ENCODE measurements at regions not wholly inside any gene's neighbourhood (a gene's known extent, or its start where the extent isn't known, plus 50 kb on each side); places are given as distances from the start of the nearest gene placed in this dataset.

DNA sequence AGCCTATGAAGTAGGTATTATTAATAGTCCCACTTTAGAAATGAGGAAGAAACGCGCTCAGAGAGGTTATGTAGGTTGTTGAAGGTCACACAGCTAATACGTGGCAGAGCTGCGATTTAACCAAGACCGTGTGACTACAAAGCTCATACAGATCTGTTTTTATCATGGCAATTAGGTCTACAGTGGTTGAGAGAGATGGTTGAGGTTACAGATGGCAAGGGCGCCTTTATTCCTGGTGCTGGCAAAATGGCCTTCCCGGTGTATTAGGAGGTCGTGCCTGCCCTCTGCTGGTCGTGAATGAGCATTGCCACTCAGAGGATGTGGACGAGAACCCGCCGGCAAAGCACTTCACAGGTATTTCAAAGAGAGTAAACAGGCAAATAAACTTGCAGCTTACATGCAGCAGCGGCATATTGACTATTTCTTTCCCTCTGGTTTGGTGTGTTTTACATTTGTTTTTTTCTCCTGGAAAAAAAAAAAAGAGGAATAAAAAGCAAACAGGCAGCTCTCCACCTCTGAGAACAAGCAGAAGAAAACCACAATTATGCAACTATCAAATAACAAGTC lies 65.3 kb upstream of the EGFLAM start (continued):
- TF ChIP-seq HOXA7 (CRISPR knock-in tag; IDR thresholded peaks at IDR 0.05; ENCODE audit: borderline replicate concordance) (no peak), ZNF335 (tag by site-specific recombination; conservative IDR thresholded peaks at IDR 0.05) (peak; percentile 74), ZEB2 (tag by site-specific recombination; IDR thresholded peaks at IDR 0.05) (no peak), ZNF423 (tag by site-specific recombination; IDR thresholded peaks at IDR 0.05) (no peak), YY1 (tag by site-specific recombination; IDR thresholded peaks at IDR 0.05) (peak; percentile 67), ZNF341 (tag by site-specific recombination; IDR thresholded peaks at IDR 0.05; ENCODE audit: low read depth) (no peak), HOXD13 (CRISPR knock-in tag; IDR thresholded peaks at IDR 0.05; ENCODE audit: borderline replicate concordance) (no peak), ZNF664 (tag by site-specific recombination; IDR thresholded peaks at IDR 0.05) (0 out of 2 replicates have a peak, but pooled peaks have one; percentile 13), ZNF155 (tag by site-specific recombination; IDR thresholded peaks at IDR 0.05) (no peak)
- TF ChIP-seq, protein P1, sequence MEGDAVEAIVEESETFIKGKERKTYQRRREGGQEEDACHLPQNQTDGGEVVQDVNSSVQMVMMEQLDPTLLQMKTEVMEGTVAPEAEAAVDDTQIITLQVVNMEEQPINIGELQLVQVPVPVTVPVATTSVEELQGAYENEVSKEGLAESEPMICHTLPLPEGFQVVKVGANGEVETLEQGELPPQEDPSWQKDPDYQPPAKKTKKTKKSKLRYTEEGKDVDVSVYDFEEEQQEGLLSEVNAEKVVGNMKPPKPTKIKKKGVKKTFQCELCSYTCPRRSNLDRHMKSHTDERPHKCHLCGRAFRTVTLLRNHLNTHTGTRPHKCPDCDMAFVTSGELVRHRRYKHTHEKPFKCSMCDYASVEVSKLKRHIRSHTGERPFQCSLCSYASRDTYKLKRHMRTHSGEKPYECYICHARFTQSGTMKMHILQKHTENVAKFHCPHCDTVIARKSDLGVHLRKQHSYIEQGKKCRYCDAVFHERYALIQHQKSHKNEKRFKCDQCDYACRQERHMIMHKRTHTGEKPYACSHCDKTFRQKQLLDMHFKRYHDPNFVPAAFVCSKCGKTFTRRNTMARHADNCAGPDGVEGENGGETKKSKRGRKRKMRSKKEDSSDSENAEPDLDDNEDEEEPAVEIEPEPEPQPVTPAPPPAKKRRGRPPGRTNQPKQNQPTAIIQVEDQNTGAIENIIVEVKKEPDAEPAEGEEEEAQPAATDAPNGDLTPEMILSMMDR (tag by site-specific recombination; IDR thresholded peaks at IDR 0.05): peak; percentile 87
- TF ChIP-seq, protein P2, sequence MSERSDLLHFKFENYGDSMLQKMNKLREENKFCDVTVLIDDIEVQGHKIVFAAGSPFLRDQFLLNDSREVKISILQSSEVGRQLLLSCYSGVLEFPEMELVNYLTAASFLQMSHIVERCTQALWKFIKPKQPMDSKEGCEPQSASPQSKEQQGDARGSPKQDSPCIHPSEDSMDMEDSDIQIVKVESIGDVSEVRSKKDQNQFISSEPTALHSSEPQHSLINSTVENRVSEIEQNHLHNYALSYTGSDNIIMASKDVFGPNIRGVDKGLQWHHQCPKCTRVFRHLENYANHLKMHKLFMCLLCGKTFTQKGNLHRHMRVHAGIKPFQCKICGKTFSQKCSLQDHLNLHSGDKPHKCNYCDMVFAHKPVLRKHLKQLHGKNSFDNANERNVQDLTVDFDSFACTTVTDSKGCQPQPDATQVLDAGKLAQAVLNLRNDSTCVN (tag by site-specific recombination; optimal IDR thresholded peaks at IDR 0.05): peak; percentile 14
- TF ChIP-seq, protein P3, sequence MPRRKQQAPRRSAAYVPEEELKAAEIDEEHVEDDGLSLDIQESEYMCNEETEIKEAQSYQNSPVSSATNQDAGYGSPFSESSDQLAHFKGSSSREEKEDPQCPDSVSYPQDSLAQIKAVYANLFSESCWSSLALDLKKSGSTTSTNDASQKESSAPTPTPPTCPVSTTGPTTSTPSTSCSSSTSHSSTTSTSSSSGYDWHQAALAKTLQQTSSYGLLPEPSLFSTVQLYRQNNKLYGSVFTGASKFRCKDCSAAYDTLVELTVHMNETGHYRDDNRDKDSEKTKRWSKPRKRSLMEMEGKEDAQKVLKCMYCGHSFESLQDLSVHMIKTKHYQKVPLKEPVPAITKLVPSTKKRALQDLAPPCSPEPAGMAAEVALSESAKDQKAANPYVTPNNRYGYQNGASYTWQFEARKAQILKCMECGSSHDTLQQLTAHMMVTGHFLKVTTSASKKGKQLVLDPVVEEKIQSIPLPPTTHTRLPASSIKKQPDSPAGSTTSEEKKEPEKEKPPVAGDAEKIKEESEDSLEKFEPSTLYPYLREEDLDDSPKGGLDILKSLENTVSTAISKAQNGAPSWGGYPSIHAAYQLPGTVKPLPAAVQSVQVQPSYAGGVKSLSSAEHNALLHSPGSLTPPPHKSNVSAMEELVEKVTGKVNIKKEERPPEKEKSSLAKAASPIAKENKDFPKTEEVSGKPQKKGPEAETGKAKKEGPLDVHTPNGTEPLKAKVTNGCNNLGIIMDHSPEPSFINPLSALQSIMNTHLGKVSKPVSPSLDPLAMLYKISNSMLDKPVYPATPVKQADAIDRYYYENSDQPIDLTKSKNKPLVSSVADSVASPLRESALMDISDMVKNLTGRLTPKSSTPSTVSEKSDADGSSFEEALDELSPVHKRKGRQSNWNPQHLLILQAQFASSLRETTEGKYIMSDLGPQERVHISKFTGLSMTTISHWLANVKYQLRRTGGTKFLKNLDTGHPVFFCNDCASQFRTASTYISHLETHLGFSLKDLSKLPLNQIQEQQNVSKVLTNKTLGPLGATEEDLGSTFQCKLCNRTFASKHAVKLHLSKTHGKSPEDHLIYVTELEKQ (tag by site-specific recombination; IDR thresholded peaks at IDR 0.05; ENCODE audit: borderline replicate concordance): no peak
- TF ChIP-seq, protein P4, sequence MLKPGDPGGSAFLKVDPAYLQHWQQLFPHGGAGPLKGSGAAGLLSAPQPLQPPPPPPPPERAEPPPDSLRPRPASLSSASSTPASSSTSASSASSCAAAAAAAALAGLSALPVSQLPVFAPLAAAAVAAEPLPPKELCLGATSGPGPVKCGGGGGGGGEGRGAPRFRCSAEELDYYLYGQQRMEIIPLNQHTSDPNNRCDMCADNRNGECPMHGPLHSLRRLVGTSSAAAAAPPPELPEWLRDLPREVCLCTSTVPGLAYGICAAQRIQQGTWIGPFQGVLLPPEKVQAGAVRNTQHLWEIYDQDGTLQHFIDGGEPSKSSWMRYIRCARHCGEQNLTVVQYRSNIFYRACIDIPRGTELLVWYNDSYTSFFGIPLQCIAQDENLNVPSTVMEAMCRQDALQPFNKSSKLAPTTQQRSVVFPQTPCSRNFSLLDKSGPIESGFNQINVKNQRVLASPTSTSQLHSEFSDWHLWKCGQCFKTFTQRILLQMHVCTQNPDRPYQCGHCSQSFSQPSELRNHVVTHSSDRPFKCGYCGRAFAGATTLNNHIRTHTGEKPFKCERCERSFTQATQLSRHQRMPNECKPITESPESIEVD (tag by site-specific recombination; IDR thresholded peaks at IDR 0.05): no peak

DNA sequence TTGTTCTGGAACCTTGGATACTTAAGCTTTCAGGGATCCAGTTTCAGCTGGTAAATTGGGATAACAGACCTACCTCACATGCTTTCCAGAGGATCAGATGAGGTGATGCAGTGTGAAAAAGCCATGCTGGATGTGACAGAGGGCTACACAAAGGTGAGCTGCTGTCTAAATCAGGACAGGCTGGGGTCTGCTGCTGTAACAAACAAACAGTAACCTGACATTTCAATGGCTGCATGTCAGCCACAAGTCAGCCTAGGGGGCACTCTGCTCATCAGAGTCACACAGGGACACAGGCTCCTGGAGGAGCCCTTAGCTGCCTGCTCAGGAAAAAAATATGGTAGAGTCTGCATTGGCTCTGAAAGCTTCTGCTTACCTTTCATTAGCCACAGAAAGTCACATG lies 66.7 kb upstream of the EGFLAM start:
- TF ChIP-seq, protein P5, sequence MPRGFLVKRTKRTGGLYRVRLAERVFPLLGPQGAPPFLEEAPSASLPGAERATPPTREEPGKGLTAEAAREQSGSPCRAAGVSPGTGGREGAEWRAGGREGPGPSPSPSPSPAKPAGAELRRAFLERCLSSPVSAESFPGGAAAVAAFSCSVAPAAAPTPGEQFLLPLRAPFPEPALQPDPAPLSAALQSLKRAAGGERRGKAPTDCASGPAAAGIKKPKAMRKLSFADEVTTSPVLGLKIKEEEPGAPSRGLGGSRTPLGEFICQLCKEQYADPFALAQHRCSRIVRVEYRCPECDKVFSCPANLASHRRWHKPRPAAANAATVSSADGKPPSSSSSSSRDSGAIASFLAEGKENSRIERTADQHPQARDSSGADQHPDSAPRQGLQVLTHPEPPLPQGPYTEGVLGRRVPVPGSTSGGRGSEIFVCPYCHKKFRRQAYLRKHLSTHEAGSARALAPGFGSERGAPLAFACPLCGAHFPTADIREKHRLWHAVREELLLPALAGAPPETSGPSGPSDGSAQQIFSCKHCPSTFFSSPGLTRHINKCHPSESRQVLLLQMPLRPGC (tag by site-specific recombination; IDR thresholded peaks at IDR 0.05): no peak
- TF ChIP-seq ZFP69B (tag by site-specific recombination; IDR thresholded peaks at IDR 0.05) (no peak), FEZF1 (tag by site-specific recombination; IDR thresholded peaks at IDR 0.05) (no peak), ZNF670 (tag by site-specific recombination; IDR thresholded peaks at IDR 0.05; ENCODE audit: low read depth) (no peak), REPIN1 (tag by site-specific recombination; IDR thresholded peaks at IDR 0.05; ENCODE audit: low read depth) (no peak), RBAK (tag by site-specific recombination; IDR thresholded peaks at IDR 0.05) (no peak), ZNF175 (tag by site-specific recombination; IDR thresholded peaks at IDR 0.05) (no peak), BCL11B (tag by site-specific recombination; IDR thresholded peaks at IDR 0.05; ENCODE audit: low read depth) (no peak), HOXA7 (CRISPR knock-in tag; IDR thresholded peaks at IDR 0.05; ENCODE audit: borderline replicate concordance) (no peak), ZFP41 (tag by site-specific recombination; IDR thresholded peaks at IDR 0.05; ENCODE audit: borderline replicate concordance) (no peak), PRDM1 (tag by site-specific recombination; IDR thresholded peaks at IDR 0.05) (no peak), ZNF426 (tag by site-specific recombination; IDR thresholded peaks at IDR 0.05) (no peak)
- TF ChIP-seq, protein P6, sequence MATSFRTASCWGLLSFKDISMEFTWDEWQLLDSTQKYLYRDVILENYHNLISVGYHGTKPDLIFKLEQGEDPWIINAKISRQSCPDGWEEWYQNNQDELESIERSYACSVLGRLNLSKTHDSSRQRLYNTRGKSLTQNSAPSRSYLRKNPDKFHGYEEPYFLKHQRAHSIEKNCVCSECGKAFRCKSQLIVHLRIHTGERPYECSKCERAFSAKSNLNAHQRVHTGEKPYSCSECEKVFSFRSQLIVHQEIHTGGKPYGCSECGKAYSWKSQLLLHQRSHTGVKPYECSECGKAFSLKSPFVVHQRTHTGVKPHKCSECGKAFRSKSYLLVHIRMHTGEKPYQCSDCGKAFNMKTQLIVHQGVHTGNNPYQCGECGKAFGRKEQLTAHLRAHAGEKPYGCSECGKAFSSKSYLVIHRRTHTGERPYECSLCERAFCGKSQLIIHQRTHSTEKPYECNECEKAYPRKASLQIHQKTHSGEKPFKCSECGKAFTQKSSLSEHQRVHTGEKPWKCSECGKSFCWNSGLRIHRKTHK (tag by site-specific recombination; IDR thresholded peaks at IDR 0.05): no peak
- Histone ChIP-seq H3K9me3 (ENCODE audit: control insufficient read depth, insufficient read depth, low read depth, low read length) (no peaks in the 10 kb centered on the region), H3K4me1 (ENCODE audit: control insufficient read depth, insufficient read depth, low read length) (0 out of 2 replicates have a peak, but pooled peaks cover 7% of the 10 kb centered on the region), H3K36me3 (ENCODE audit: control insufficient read depth in 2 of 2, insufficient read depth in 1 of 2, low read length in 2 of 2) (no peaks in the 10 kb centered on the region), H3K27ac (ENCODE audit: extremely low read depth, low read depth, low read length) (no peak overlapping the region), H3K4me3 (ENCODE audit: low read depth, low read length) (no peak overlapping the region)
- ChIA-PET CTCF (interaction anchor here (0.6 to 5.1 kb wide), 18 partner anchors 11 to 779 kb away, joined by 3 to 49 read pairs (median 5); no protein-coding TSS in a partner anchor), POLR2A (interaction anchor here (0.6 kb wide), 1 partner anchor 252 kb away, joined by 4 read pairs; no protein-coding TSS in a partner anchor)

Measured in HEK293 (cell line).